ENCODE measurements at regions not wholly inside any gene's neighbourhood (a gene's known extent, or its start where the extent isn't known, plus 50 kb on each side); places are given as distances from the start of the nearest gene placed in this dataset.

DNA sequence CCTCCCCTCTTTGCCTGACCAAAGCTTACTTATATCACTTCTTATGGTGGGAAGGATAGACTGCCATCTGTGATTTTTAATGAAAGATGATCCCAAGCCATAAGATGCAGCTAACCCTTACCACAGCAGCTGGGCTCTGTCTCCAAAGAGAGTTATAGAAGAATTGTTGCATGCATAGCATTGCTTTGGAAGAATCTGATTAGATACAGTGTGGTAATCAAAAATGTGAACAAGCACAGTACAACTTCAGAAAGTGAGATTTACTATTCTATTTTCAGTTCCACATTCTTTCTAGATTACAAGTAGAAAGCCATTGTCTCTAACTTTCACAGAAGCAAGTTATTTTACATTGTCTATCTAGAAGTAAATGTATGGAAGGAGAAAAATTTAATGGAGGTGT, 129.0 kb upstream of the ACVR2A start:
- POLR2A ChIA-PET, result no interaction called here
- TF ChIP-seq, protein P1, sequence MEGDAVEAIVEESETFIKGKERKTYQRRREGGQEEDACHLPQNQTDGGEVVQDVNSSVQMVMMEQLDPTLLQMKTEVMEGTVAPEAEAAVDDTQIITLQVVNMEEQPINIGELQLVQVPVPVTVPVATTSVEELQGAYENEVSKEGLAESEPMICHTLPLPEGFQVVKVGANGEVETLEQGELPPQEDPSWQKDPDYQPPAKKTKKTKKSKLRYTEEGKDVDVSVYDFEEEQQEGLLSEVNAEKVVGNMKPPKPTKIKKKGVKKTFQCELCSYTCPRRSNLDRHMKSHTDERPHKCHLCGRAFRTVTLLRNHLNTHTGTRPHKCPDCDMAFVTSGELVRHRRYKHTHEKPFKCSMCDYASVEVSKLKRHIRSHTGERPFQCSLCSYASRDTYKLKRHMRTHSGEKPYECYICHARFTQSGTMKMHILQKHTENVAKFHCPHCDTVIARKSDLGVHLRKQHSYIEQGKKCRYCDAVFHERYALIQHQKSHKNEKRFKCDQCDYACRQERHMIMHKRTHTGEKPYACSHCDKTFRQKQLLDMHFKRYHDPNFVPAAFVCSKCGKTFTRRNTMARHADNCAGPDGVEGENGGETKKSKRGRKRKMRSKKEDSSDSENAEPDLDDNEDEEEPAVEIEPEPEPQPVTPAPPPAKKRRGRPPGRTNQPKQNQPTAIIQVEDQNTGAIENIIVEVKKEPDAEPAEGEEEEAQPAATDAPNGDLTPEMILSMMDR (IDR thresholded peaks at IDR 0.05; ENCODE audit: control extremely low read depth, extremely low read depth, low read depth, missing control alignments), result no peak

DNA sequence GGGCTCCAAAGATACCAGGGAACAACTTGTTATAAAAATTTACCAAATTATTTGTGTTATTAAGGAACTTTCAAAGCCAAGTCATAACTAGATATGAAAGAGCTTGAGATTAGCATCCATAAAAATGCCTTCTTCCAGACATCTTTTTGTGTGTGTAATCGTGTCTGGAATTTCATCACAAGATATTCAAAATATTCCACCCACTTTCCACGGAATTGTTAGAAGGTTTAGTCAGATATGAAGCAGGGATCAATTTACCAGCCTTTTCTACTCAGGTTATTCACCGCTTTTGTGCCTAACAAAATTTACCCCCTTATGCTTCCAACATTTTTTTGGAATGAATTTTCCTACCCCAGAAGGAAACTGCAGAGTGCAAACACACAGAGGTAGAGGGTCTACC, 130.2 kb upstream of the ACVR2A start:
- ChIA-PET CTCF (interaction anchor here (1.5 kb wide), 1 partner anchor 39 kb away, joined by 3 read pairs; no protein-coding TSS in a partner anchor), POLR2A (no interaction called here)
- TF ChIP-seq, protein P1 (IDR thresholded peaks at IDR 0.05; ENCODE audit: control extremely low read depth, extremely low read depth, low read depth, missing control alignments), result no peak
- DNase-seq (ENCODE audit: extremely low spot score), result no peak

More for the DNA sequence above, 129.0 kb upstream of the ACVR2A start:
- peak; percentile 19 for DNase-seq (ENCODE audit: extremely low spot score)
- CTCF ChIA-PET, result interaction anchor here (0.9 to 1.5 kb wide), 3 partner anchors 8 to 54 kb away, joined by 3 read pairs; no protein-coding TSS in a partner anchor

DNA sequence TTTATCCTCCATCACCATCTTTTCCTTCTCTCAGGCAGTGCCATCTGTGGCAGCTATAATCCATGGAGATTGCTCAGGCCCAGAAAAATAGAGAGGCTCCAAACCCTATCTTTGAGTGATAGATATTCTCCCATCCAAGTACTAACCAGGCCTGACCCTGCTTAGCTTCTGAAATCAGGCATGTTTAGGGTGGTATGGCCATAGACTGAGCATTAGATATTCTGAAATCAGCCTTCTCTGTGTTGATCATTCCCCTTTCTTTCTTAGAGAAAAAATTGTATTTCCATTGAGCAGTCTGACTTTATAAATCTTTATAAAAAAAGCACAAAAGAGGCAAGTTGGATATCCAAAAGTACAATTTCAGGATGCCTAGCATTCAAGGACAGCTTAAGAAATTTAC, 131.5 kb upstream of the ACVR2A start:
- POLR2A ChIA-PET, result no interaction called here
- TF ChIP-seq, protein P1 (IDR thresholded peaks at IDR 0.05; ENCODE audit: control extremely low read depth, extremely low read depth, low read depth, missing control alignments), result no peak
- DNase-seq (ENCODE audit: extremely low spot score), result no peak
- CTCF ChIA-PET, result interaction anchor here (1.0 to 1.5 kb wide), 2 partner anchors 9 kb away, joined by 3 to 4 read pairs; no protein-coding TSS in a partner anchor

DNA sequence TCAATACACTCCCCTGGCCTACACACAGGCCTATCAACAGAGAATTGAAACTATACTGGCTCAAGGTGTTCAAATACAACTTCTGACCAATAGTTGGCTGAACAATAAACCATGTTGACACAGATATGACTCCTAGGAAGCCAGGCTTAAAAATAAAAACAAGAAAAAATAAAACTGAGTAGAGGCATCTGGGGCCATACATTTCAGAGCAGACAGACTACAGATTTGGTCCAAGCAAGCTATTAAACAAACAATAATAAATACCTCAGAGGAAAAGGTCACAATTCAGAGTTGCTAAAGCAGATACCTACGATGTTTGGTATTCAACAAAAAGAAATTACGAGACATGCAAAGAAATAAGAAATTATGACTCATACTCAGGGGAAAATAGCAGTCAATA, 132.8 kb upstream of the ACVR2A start:
- TF ChIP-seq, protein P1 (IDR thresholded peaks at IDR 0.05; ENCODE audit: control extremely low read depth, extremely low read depth, low read depth, missing control alignments), result no peak
- CTCF ChIA-PET, result interaction anchor here (1.5 kb wide), 1 partner anchor 11 kb away, joined by 4 read pairs; no protein-coding TSS in a partner anchor
- DNase-seq (ENCODE audit: extremely low spot score), result no peak
- POLR2A ChIA-PET, result no interaction called here

DNA sequence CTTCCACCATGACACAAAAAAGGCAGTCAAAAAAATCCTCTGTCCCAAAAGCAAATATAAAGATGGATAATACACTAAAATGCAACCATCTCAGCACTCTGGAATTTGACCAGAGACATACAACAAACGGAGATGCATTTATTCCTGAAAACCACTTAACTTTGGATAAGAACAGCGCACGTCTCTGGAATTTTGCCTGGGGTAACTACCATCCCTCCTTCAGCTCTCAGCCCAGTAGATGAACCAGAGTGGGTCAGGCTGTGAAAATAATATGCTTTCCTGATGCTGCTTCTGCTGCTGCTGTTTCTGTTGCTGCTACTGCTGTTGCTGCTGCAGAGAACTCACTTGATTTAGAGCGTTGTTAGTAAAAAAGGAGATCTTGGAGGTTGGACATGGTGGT, 133.8 kb upstream of the ACVR2A start:
- DNase-seq (ENCODE audit: extremely low spot score), result no peak
- TF ChIP-seq, protein P1 (IDR thresholded peaks at IDR 0.05; ENCODE audit: control extremely low read depth, extremely low read depth, low read depth, missing control alignments), result no peak
- ChIA-PET POLR2A (no interaction called here), CTCF (no interaction called here)

DNA sequence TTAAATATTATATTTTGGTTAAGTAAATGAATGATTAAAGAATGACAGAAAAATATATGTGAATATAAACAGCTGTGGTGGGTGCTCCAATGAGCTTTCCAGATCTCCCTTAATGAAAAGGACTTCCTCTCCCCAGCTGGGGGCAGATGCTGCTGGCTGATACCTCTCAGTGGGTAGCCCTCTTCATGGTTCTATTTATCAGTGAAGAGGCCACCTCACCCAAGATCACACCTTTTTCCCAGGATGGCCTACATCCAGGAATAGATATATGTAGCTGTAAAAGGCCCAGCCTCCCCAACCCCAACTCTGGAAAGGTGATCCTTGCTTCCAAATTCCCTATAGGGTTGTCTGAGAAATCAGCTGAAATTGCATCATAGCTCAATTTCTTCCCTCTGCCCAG, 135.2 kb upstream of the ACVR2A start:
- ChIA-PET CTCF (interaction anchor here (1.1 kb wide), 1 partner anchor 14 kb away, joined by 3 read pairs; no protein-coding TSS in a partner anchor), POLR2A (no interaction called here)
- no peak for DNase-seq (ENCODE audit: extremely low spot score)
- TF ChIP-seq, protein P1 (IDR thresholded peaks at IDR 0.05; ENCODE audit: control extremely low read depth, extremely low read depth, low read depth, missing control alignments), result no peak
